Type B pancreatic cell (in vitro differentiated cells): ENCODE measurements at regions not wholly inside any gene's neighbourhood (a gene's known extent, or its start where the extent isn't known, plus 50 kb on each side); places are given as distances from the start of the nearest gene placed in this dataset.

Experiments
- DNase-seq: peaks from one replicate; pipeline ENCODE4 v3.0.0; 2021; ENCODE audit warnings: mixed read lengths; ENCODE audit not compliant: unreplicated experiment; ENCODE audit errors: extremely low spot score
- H3K27ac Mint-ChIP-seq: 2 replicates; pipeline ENCODE4 v1.8.0; 2021; ENCODE audit warnings: mild to moderate bottlenecking, mixed read lengths
- H3K27me3 Mint-ChIP-seq: 2 replicates; pipeline ENCODE4 v1.8.0; 2021; ENCODE audit warnings: mixed read lengths
- H3K36me3 Mint-ChIP-seq: 2 replicates; pipeline ENCODE4 v1.8.0; 2021; ENCODE audit warnings: mixed read lengths
- H3K4me1 Mint-ChIP-seq: one replicate; pipeline ENCODE4 v1.8.0; 2021; ENCODE audit warnings: mixed read lengths; ENCODE audit not compliant: unreplicated experiment
- H3K4me3 Mint-ChIP-seq: 2 replicates; pipeline ENCODE4 v1.8.0; 2021; ENCODE audit warnings: mild to moderate bottlenecking, mixed read lengths
- H3K9me3 Mint-ChIP-seq: 2 replicates; pipeline ENCODE4 v1.8.0; 2021; ENCODE audit warnings: mixed read lengths
- CTCF ChIP-seq: fragments of 200-600 bp; sonication (generic); conservative IDR thresholded peaks from 2 replicates; pipeline ENCODE4 v1.5.0; 2021; ENCODE audit warnings: antibody characterized with exemption, mild to moderate bottlenecking

GRCh38 chr6:86730216-86730615 lies 207.1 kb upstream of the HTR1E start:
- H3K9me3 Mint-ChIP-seq: peaks cover 9% of the 10 kb centered on the region
- no peak for TF ChIP-seq CTCF
- H3K4me3 Mint-ChIP-seq: no peak overlapping the region
- H3K4me1 Mint-ChIP-seq: no peaks in the 10 kb centered on the region
- H3K36me3 Mint-ChIP-seq: no peaks in the 10 kb centered on the region
- H3K27me3 Mint-ChIP-seq: no peaks in the 10 kb centered on the region
- no peak overlapping the region for H3K27ac Mint-ChIP-seq
- DNase-seq: no peak

- no peak for DNase-seq
- no peaks in the 10 kb centered on the region for H3K27me3 Mint-ChIP-seq
- no peak for TF ChIP-seq CTCF
- no peaks in the 10 kb centered on the region for H3K36me3 Mint-ChIP-seq
- peaks cover 1% of the 10 kb centered on the region for H3K4me1 Mint-ChIP-seq
- peaks cover 9% of the 10 kb centered on the region for H3K9me3 Mint-ChIP-seq
- no peak overlapping the region for H3K4me3 Mint-ChIP-seq
- H3K27ac Mint-ChIP-seq: no peak overlapping the region
These were observed 208.4 kb upstream of the HTR1E start for GRCh38 chr6:86728976-86729375.

- H3K27ac Mint-ChIP-seq: no peak overlapping the region
- no peak for TF ChIP-seq CTCF
These were observed 212.6 kb upstream of the HTR1E start for GRCh38 chr6:86724695-86725094.

GRCh38 chr6:86723729-86724128 lies 213.6 kb upstream of the HTR1E start:
- H3K9me3 Mint-ChIP-seq: peaks cover 4% of the 10 kb centered on the region

More at GRCh38 chr6:86724695-86725094, 212.6 kb upstream of the HTR1E start:
- Mint-ChIP-seq H3K36me3 (no peaks in the 10 kb centered on the region), H3K27me3 (no peaks in the 10 kb centered on the region), H3K9me3 (peaks cover 4% of the 10 kb centered on the region), H3K4me1 (peaks cover 10% of the 10 kb centered on the region), H3K4me3 (no peak overlapping the region)
- no peak for DNase-seq

GRCh38 chr6:86723151-86723550 lies 214.2 kb upstream of the HTR1E start:
- Mint-ChIP-seq H3K36me3 (no peaks in the 10 kb centered on the region), H3K4me3 (peak overlapping the region; percentile 5), H3K4me1 (peaks cover 10% of the 10 kb centered on the region), H3K27me3 (no peaks in the 10 kb centered on the region), H3K27ac (peak overlapping the region; percentile 24), H3K9me3 (peaks cover 4% of the 10 kb centered on the region)
- no peak for TF ChIP-seq CTCF
- DNase-seq: no peak

More at GRCh38 chr6:86723729-86724128, 213.6 kb upstream of the HTR1E start:
- no peak overlapping the region for H3K4me3 Mint-ChIP-seq
- no peak for TF ChIP-seq CTCF
- no peaks in the 10 kb centered on the region for H3K27me3 Mint-ChIP-seq
- H3K27ac Mint-ChIP-seq: peak overlapping the region; percentile 24
- DNase-seq: no peak
- peaks cover 10% of the 10 kb centered on the region for H3K4me1 Mint-ChIP-seq
- no peaks in the 10 kb centered on the region for H3K36me3 Mint-ChIP-seq

GRCh38 chr6:86722131-86722530 lies 215.2 kb upstream of the HTR1E start:
- no peaks in the 10 kb centered on the region for H3K36me3 Mint-ChIP-seq
- peaks cover 10% of the 10 kb centered on the region for H3K4me1 Mint-ChIP-seq
- H3K4me3 Mint-ChIP-seq: no peak overlapping the region
- no peaks in the 10 kb centered on the region for H3K27me3 Mint-ChIP-seq
- peaks cover 4% of the 10 kb centered on the region for H3K9me3 Mint-ChIP-seq
- TF ChIP-seq CTCF: no peak
- H3K27ac Mint-ChIP-seq: no peak overlapping the region
- no peak for DNase-seq
